Stomach (tissue), 4 donors: ENCODE measurements at regions not wholly inside any gene's neighbourhood (a gene's known extent, or its start where the extent isn't known, plus 50 kb on each side); places are given as distances from the start of the nearest gene placed in this dataset.

ENCODE experiments used
- CTCF ChIP-seq, 7 experiments: fragments of 450-650 bp in 4 of 7; fragments of 200-600 bp in 3 of 7; sonication (generic) in 3 of 7; IDR thresholded peaks; one replicate each; pipeline ENCODE4 v1.5.1; 2016 to 2019; ENCODE audit warnings: antibody characterized with exemption in 7 of 7, control low read depth in 2 of 7, mild to moderate bottlenecking in 1 of 7
- POLR2AphosphoS5 ChIP-seq, 3 donors: sonication (generic); formaldehyde crosslinking; IDR thresholded peaks; one replicate each; pipeline ENCODE4 v1.6.1; 2016; ENCODE audit warnings: antibody characterized with exemption in 3 of 3

DNA sequence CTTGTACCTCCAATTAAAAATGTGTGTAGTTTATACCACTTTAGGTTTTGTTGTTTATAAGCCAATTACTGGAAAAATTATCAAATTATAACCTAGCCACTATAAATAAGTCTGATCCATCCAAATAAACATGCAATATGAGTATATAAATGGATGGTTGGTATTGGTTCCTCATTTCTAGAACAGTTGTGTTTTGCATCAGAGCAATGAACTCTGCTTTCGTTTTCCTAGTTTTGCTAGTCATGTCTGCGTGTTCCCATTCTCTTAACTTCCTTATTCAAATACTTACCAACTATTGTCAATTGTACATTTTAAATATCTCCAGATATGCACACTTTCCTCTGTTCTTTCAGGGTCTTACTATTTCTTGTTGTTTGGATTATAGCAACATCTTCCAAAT is 641.7 kb downstream of the NR4A2 start:
- TF ChIP-seq CTCF (IDR thresholded peaks at IDR 0.05), result no peak
- no peak for TF ChIP-seq POLR2AphosphoS5 (IDR thresholded peaks at IDR 0.05)
